NCI-H1092 (cell line): ENCODE measurements at regions not wholly inside any gene's neighbourhood (a gene's known extent, or its start where the extent isn't known, plus 50 kb on each side); places are given as distances from the start of the nearest gene placed in this dataset.

Experiments used
- DNase-seq: peaks from one replicate; lab custom pipeline; 2025; lab: John Stamatoyannopoulos, UW

GRCh38 chr7:36096460-36097095, 56.5 kb upstream of the EEPD1 start:
- no peak for DNase-seq

DNA sequence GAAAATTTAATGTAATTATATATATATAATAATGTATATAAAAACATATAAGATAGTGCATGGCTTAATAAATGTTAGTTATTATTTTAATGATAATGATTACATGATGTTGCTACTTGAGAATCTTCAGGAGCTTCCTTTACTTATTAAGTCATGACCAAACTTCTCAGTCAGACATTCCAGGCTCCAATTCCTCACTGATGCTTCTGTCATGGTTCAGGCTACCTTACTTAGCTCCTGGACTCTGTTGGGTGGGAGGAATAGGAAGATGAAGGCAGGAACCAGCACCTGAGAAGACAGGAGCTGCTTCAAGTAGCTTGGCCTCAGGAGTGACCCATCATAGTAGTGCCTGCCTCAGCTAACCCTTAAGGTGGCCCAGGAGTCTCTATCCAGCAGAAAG, 55.0 kb upstream of the EEPD1 start:
- DNase-seq, result no peak

- DNase-seq, result no peak
Observed at GRCh38 chr7:36100226-36100625, 52.8 kb upstream of the EEPD1 start.

DNA sequence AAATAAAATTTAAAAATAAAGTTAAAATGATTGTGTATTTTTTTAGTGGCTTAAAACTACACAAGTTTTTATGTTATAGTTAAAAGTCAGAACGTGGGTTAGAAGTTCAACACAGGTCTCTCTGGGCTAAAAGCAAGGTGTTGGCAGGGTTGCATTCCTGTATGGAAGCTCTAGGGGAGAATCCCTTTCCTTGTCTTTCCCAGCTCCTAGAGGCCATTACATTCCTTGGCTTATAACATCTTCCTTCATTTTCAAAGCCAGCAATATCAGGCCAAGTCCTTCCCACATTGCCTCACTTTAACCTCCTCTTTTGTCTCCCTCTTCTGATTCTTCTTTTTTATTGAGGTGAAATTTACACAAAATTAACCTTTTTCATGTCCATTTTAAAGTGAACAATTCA, 52.4 kb upstream of the EEPD1 start:
- DNase-seq, result no peak
